IMR-90 (cell line): ENCODE measurements at regions not wholly inside any gene's neighbourhood (a gene's known extent, or its start where the extent isn't known, plus 50 kb on each side); places are given as distances from the start of the nearest gene placed in this dataset.

Experiments
- ATAC-seq: fragments of 200-7000 bp; cut with Tn5 transposase; 2 replicates; pipeline ENCODE4 v1.9.1; 2020; ENCODE audit warnings: low read depth, mild to moderate bottlenecking, moderate library complexity
- BruUV-seq: library from RNA; stranded (reverse); fragments of 400-500 nt; replicated peaks from 2 replicates; lab custom pipeline; 2021; lab: Mats Ljungman, UMichigan
- CTCF ChIA-PET: fragments of 300-600 bp; formaldehyde crosslinking; extraction: SDS; loops from one replicate; lab custom pipeline; 2021; ENCODE audit warnings: antibody characterized with exemption; lab: Yijun Ruan, JAX
- POLR2A ChIA-PET: fragments of 300-600 bp; sonication (Branson Sonifier 250); formaldehyde crosslinking; loops from one replicate; lab custom pipeline; 2022; ENCODE audit warnings: antibody characterized with exemption; ENCODE audit not compliant: unreplicated experiment; lab: Charles Lee
- DNase-seq: peaks from one replicate; pipeline ENCODE4 v3.0.0; 2013
- H2AFZ ChIP-seq: replicated peaks from 2 replicates; pipeline ENCODE3; 2013; ENCODE audit warnings: low read length, mild to moderate bottlenecking; ENCODE audit not compliant: poor library complexity
- H2AK5ac ChIP-seq: 2 replicates; pipeline ENCODE4 v1.6.1; 2013; ENCODE audit warnings: low read depth, low read length, inconsistent platforms
- H2AK9ac ChIP-seq: replicated peaks from 2 replicates; pipeline ENCODE3; 2013; ENCODE audit warnings: mild to moderate bottlenecking, low read depth, low read length, moderate library complexity; ENCODE audit not compliant: poor library complexity
- H2BK120ac ChIP-seq: 2 replicates; pipeline ENCODE4 v1.6.1; 2013; ENCODE audit warnings: low read depth, low read length, inconsistent platforms
- H2BK15ac ChIP-seq: 3 replicates; pipeline ENCODE4 v1.6.1; 2013; ENCODE audit warnings: low read depth, low read length, inconsistent platforms
- H2BK20ac ChIP-seq: 2 replicates; pipeline ENCODE4 v1.6.1; 2013; ENCODE audit warnings: low read depth, mild to moderate bottlenecking, inconsistent platforms, low read length, moderate library complexity
- H2BK5ac ChIP-seq: 2 replicates; pipeline ENCODE4 v1.6.1; 2013; ENCODE audit warnings: mild to moderate bottlenecking, low read depth, low read length, inconsistent platforms; ENCODE audit not compliant: poor library complexity, severe bottlenecking
- H3K14ac ChIP-seq: replicated peaks from 2 replicates; pipeline ENCODE4 v1.6.1; 2013; ENCODE audit warnings: low read depth, low read length, inconsistent platforms
- H3K18ac ChIP-seq: 2 replicates; pipeline ENCODE4 v1.6.1; 2013; ENCODE audit warnings: low read depth, low read length, control low read depth
- H3K23ac ChIP-seq: 2 replicates; pipeline ENCODE4 v1.6.1; 2013; ENCODE audit warnings: low read depth, low read length, inconsistent platforms
- H3K27ac ChIP-seq: 2 replicates; pipeline ENCODE4 v1.5.1; 2013; ENCODE audit warnings: mild to moderate bottlenecking, control low read depth, low read length; ENCODE audit not compliant: insufficient read depth
- H3K27me3 ChIP-seq: 2 replicates; pipeline ENCODE4 v1.6.1; 2013; ENCODE audit warnings: low read length; ENCODE audit not compliant: control insufficient read depth, insufficient read depth
- H3K36me3 ChIP-seq: 2 replicates; pipeline ENCODE4 v1.6.1; 2013; ENCODE audit warnings: low read length, mixed read lengths; ENCODE audit not compliant: control insufficient read depth, insufficient read depth
- H3K4ac ChIP-seq: 2 replicates; pipeline ENCODE4 v1.6.1; 2013; ENCODE audit warnings: low read depth, low read length, inconsistent platforms
- H3K4me1 ChIP-seq: 2 replicates; pipeline ENCODE4 v1.6.1; 2013; ENCODE audit warnings: low read length, mixed read lengths; ENCODE audit not compliant: control insufficient read depth, insufficient read depth
- H3K4me2 ChIP-seq: 2 replicates; pipeline ENCODE4 v1.6.1; 2013; ENCODE audit warnings: low read depth, mild to moderate bottlenecking, control low read depth, low read length, moderate library complexity
- H3K4me3 ChIP-seq: 2 replicates; pipeline ENCODE4 v1.5.1; 2013; ENCODE audit warnings: low read depth, mild to moderate bottlenecking, control low read depth, low read length, moderate library complexity; ENCODE audit not compliant: insufficient read depth
- H3K56ac ChIP-seq: 2 replicates; pipeline ENCODE4 v1.6.1; 2013; ENCODE audit warnings: low read length, inconsistent platforms; ENCODE audit not compliant: insufficient read depth; ENCODE audit errors: extremely low read depth
- H3K79me1 ChIP-seq, 2 experiments: 2 replicates each; pipeline ENCODE4 v1.6.1; 2013; ENCODE audit warnings: low read length in 2 of 2, inconsistent platforms in 1 of 2, low read depth in 1 of 2
- H3K9ac ChIP-seq: 2 replicates; pipeline ENCODE4 v1.6.1; 2013; ENCODE audit warnings: low read depth, low read length, control low read depth
- H3K9me1 ChIP-seq: 2 replicates; pipeline ENCODE4 v1.6.1; 2013; ENCODE audit warnings: low read length, inconsistent platforms; ENCODE audit not compliant: insufficient read depth
- H3K9me3 ChIP-seq: 2 replicates; pipeline ENCODE4 v1.6.1; 2013; ENCODE audit warnings: low read length; ENCODE audit not compliant: control insufficient read depth, insufficient read depth
- H4K20me1 ChIP-seq: 2 replicates; pipeline ENCODE4 v1.6.1; 2013; ENCODE audit warnings: low read length, inconsistent platforms; ENCODE audit not compliant: insufficient read depth
- H4K5ac ChIP-seq: 2 replicates; pipeline ENCODE4 v1.6.1; 2013; ENCODE audit warnings: mild to moderate bottlenecking, low read depth, low read length, control low read depth
- H4K8ac ChIP-seq, 2 experiments: 2 replicates each; pipeline ENCODE4 v1.6.1; 2013; ENCODE audit warnings: low read depth in 2 of 2, low read length in 2 of 2, control low read depth in 1 of 2, inconsistent platforms in 1 of 2
- H4K91ac ChIP-seq: 2 replicates; pipeline ENCODE4 v1.6.1; 2013; ENCODE audit warnings: low read depth, low read length, inconsistent platforms; ENCODE audit not compliant: insufficient read depth
- MAZ ChIP-seq: IDR thresholded peaks from 2 replicates; pipeline ENCODE4 v1.6.1; 2012; ENCODE audit warnings: low read depth, mild to moderate bottlenecking, low read length, improper control_type of control experiment, moderate library complexity, borderline replicate concordance
- POLR2A ChIP-seq: IDR thresholded peaks from 2 replicates; pipeline ENCODE4 v1.6.1; 2012; ENCODE audit warnings: mild to moderate bottlenecking, low read depth, low read length
- RAD21 ChIP-seq: IDR thresholded peaks from 2 replicates; pipeline ENCODE4 v1.6.1; 2012; ENCODE audit warnings: low read length, improper control_type of control experiment
- WGBS, 2 experiments: methylation state at CpG; one replicate each; pipeline versions ENCODE4 v1.1.5 to v1.1.7; 2013; ENCODE audit warnings: missing lambda C conversion rate in 2 of 2; ENCODE audit not compliant: insufficient read length in 1 of 2; ENCODE audit errors: extremely low coverage in 2 of 2; 5-methylcytosine and 5-hydroxymethylcytosine counted together
- dilution Hi-C: fragments of 300-500 bp; cut with HindIII; formaldehyde crosslinking; loops from one replicate; pipeline ENCODE4 v1.14.3; 2018; ENCODE audit warnings: low sequenced_read_pairs; ENCODE audit not compliant: unreplicated experiment
- in situ Hi-C: fragments of 300-500 bp; cut with MboI; formaldehyde crosslinking; loops from 3 replicates; pipeline ENCODE4 v1.14.3; 2019; ENCODE audit warnings: low sequenced_read_pairs, inconsistent platforms, mixed read lengths
- intact Hi-C: fragments of 100-400 bp; cut with micrococcal nuclease; formaldehyde crosslinking; loops from 2 replicates; pipeline ENCODE4 v1.10.0; 2022

- Histone ChIP-seq H3K9me3 (peaks cover 10% of the 10 kb centered on the region), H3K79me1 (no peaks in the 10 kb centered on the region), H3K4me1 (no peaks in the 10 kb centered on the region), H4K5ac (no peak overlapping the region), H3K18ac (no peak overlapping the region), H3K9me1 (no peaks in the 10 kb centered on the region), H4K20me1 (no peaks in the 10 kb centered on the region; the same call in 1 of the 2 replicates), H3K27ac (no peak overlapping the region), H3K36me3 (no peaks in the 10 kb centered on the region), H3K9ac (no peak overlapping the region), H4K91ac (no peak overlapping the region), H2AFZ (no peak overlapping the region), H2BK5ac (no peak overlapping the region), H3K4me3 (no peak overlapping the region), H3K14ac (no peak overlapping the region), H3K4me2 (no peak overlapping the region), H2AK5ac (no peak overlapping the region), H3K4ac (no peak overlapping the region), H2BK120ac (no peak overlapping the region), H3K27me3 (no peaks in the 10 kb centered on the region), H4K8ac (no peak overlapping the region), H3K23ac (no peak overlapping the region), H2AK9ac (no peak overlapping the region), H2BK15ac (no peak overlapping the region), H3K56ac (no peak overlapping the region), H2BK20ac (no peak overlapping the region)
- ATAC-seq (no peak), DNase-seq (no peak)
- ChIA-PET POLR2A (no interaction called here), CTCF (no interaction called here)
- dilution Hi-C loops = no loop called here
- no peak for TF ChIP-seq MAZ
- TF ChIP-seq RAD21 = no peak
- TF ChIP-seq POLR2A = no peak
- intact Hi-C loops = no loop called here
- in situ Hi-C loops = no loop called here
- WGBS, 2 experiments = no CpG with 5 or more reads among the region's 3 CpGs
- BruUV-seq = no TSS peak
Observed at GRCh38 chr11:70930215-70930614, 322.2 kb downstream of the SHANK2 start.
